Coronary artery (tissue), 2 donors: ENCODE measurements at regions not wholly inside any gene's neighbourhood (a gene's known extent, or its start where the extent isn't known, plus 50 kb on each side); places are given as distances from the start of the nearest gene placed in this dataset.

Source experiments
- DNase-seq: peaks from one replicate; pipeline ENCODE4 v3.0.0-alpha.2; 2017; ENCODE audit warnings: low spot score
- H3K27ac ChIP-seq, 2 donors: fragments of 200-600 bp; sonication (generic); one replicate each; pipeline ENCODE4 v1.5.1; 2016 to 2019
- H3K4me3 ChIP-seq: fragments of 200-600 bp; sonication (generic); 2 replicates; pipeline ENCODE4 v1.5.1; 2016; ENCODE audit warnings: mild to moderate bottlenecking, moderate library complexity
- TF ChIP-seq, protein P1 (sequence below): fragments of 200-600 bp; sonication (generic); IDR thresholded peaks from one replicate; pipeline ENCODE4 v1.5.1; 2019; ENCODE audit warnings: antibody characterized with exemption

DNA sequence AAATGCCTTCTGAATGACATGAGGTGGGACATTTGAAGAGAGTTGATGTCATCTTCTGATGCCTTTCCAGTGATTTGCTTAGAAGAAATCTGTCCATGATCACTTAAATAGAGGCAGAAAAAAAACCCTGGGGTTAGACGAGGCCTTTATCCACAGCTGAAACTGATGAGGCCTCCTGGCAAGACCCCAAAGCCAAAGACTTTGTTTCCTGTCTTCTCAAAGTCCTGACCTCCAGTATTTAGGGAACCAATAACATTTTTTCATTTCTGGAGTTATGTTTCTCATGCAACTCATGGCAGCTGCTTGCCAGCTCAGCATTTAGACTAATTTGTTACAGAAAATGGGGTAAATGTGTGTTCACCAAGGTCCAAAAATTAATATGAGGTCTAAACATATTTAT, 248.0 kb upstream of the PRDM1 start:
- no peak overlapping the region for H3K27ac ChIP-seq
- no peak for DNase-seq
- TF ChIP-seq, protein P1, sequence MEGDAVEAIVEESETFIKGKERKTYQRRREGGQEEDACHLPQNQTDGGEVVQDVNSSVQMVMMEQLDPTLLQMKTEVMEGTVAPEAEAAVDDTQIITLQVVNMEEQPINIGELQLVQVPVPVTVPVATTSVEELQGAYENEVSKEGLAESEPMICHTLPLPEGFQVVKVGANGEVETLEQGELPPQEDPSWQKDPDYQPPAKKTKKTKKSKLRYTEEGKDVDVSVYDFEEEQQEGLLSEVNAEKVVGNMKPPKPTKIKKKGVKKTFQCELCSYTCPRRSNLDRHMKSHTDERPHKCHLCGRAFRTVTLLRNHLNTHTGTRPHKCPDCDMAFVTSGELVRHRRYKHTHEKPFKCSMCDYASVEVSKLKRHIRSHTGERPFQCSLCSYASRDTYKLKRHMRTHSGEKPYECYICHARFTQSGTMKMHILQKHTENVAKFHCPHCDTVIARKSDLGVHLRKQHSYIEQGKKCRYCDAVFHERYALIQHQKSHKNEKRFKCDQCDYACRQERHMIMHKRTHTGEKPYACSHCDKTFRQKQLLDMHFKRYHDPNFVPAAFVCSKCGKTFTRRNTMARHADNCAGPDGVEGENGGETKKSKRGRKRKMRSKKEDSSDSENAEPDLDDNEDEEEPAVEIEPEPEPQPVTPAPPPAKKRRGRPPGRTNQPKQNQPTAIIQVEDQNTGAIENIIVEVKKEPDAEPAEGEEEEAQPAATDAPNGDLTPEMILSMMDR, result no peak
- H3K4me3 ChIP-seq, result no peak overlapping the region

GRCh38 chr6:105836889-105837288, 249.2 kb upstream of the PRDM1 start:
- H3K27ac ChIP-seq, result no peak overlapping the region
- no peak overlapping the region for H3K4me3 ChIP-seq
- TF ChIP-seq, protein P1, result no peak
- DNase-seq, result no peak

GRCh38 chr6:105836379-105836778, 249.8 kb upstream of the PRDM1 start:
- no peak overlapping the region for H3K4me3 ChIP-seq
- no peak for DNase-seq
- no peak overlapping the region for H3K27ac ChIP-seq
- TF ChIP-seq, protein P1, result no peak

DNA sequence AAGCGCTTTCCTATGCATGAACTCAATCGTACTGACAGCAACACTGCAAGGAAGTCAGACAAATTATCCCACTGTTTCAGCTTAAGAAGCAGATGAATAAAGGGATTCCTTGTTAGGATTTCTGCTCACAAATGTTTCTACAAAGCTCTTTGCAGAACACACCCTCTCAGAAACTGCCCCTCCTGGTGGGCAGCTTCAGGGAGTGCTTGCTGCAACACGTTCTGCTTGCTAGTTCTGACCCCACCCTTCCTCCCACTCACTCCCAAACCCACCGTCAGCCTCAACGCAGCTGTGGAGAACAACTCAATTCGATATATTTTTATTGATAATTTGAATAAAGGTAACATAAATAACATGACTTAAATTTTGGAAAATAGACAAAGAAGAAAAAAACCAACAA, 250.8 kb upstream of the PRDM1 start:
- Histone ChIP-seq H3K27ac (no peak overlapping the region), H3K4me3 (no peak overlapping the region)
- TF ChIP-seq, protein P1, result no peak
- DNase-seq, result no peak

DNA sequence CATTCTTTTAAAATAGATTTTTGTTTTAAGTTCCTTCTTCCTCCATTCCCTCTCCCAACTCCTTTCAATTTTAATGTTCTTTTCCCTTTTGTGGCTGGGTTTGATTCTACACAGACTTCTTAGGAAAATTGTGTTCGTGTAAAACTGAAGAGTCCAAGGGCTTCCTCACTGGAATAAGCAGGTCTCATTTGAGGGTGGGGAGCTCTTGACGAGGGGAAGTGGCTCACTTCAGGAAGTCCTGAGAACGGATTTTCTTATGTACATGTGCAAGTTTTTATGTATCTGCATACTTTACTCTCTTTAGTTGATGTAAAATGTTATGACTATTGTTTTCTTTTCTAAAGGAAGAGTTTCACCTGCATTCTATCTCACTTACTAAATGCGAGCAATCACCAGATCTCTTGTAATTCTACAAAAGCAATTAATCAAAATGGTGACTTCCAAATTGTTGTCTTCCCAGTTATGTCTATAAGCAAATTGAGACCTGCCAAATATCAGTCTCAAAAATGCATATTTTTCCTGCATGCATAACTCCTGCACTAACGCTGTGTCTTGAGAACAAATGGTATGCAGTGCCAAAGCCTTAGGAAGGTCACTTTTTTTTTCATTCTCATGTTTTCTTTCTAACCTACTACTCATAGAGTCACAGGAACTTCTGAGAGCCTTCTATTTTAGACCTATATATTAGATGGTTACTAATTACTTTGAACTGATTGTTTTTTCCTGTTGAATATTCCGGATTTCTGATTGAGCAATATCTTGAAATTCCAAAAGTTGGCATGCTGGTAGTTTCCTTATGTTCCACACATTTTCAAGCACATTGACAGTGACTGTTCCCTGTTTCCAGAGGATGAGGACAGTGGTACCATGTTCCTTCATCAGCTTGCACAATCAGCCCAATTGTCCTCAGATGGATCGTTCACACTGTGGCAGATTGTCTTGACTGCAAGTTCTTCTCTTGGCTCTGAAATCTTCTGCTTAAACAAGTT, 251.9 kb upstream of the PRDM1 start:
- TF ChIP-seq, protein P1, result no peak
- no peak for DNase-seq
- H3K4me3 ChIP-seq, result no peak overlapping the region

DNA sequence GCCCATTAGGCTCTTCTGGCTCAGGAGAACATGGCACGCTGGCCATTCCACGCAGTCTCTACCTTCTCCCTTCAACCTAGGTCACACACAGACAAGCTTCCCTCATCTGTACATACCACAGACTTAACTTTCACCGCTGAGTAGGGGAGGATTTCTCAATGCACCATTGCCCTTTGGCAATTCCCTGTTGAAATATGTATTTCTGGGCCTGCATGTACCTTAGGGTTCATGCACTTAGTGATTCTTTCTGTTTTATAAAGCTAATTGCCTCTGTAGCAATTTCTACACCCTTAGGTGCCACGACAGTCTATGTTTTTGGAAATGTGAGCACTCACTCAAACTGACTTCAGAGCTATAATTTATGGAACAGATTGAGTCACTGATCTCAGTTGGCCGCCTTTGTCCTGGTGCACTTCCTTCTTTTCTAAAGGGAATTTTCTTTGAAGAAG, 253.8 kb upstream of the PRDM1 start:
- peak overlapping the region in 1 of 2 donors; percentile 17 for H3K27ac ChIP-seq
- TF ChIP-seq, protein P1, result no peak

More for the DNA sequence above, 251.9 kb upstream of the PRDM1 start:
- no peak overlapping the region for H3K27ac ChIP-seq

More for the DNA sequence above, 253.8 kb upstream of the PRDM1 start:
- H3K4me3 ChIP-seq, result no peak overlapping the region
- no peak for DNase-seq
